ENCODE measurements at regions not wholly inside any gene's neighbourhood (a gene's known extent, or its start where the extent isn't known, plus 50 kb on each side); places are given as distances from the start of the nearest gene placed in this dataset.
A peak's percentile ranks its signal among the peaks of the same experiment; 100 is the strongest.
"Not testable (repeated sequence)": the region's sequence is repeated elsewhere in the genome, so short reads cannot be mapped to it uniquely, and the experiment has no call there.

- no peak for DNase-seq
Observed at GRCh38 chr9:2523591-2523990, 98.0 kb upstream of the VLDLR start.

GRCh38 chr9:2524601-2525000, 97.0 kb upstream of the VLDLR start:
- DNase-seq = no peak

- DNase-seq = no peak
Observed at GRCh38 chr9:2525147-2525546, 96.4 kb upstream of the VLDLR start.

GRCh38 chr9:2526071-2526828, 95.3 kb upstream of the VLDLR start:
- no peak for DNase-seq

GRCh38 chr9:2531481-2531880, 90.1 kb upstream of the VLDLR start:
- no peak for DNase-seq

- no peak for DNase-seq
Observed at GRCh38 chr9:2536511-2536910, 85.1 kb upstream of the VLDLR start.

- DNase-seq = no peak
Observed at GRCh38 chr9:2545881-2546490, 75.6 kb upstream of the VLDLR start.

GRCh38 chr9:2555899-2556600, 65.5 kb upstream of the VLDLR start:
- not testable (repeated sequence) for DNase-seq

- DNase-seq = no peak
Observed at GRCh38 chr9:2557693-2558092, 63.9 kb upstream of the VLDLR start.

GRCh38 chr9:2559192-2560152, 62.1 kb upstream of the VLDLR start:
- peak; percentile 87 for DNase-seq

GRCh38 chr9:2560180-2560579, 61.4 kb upstream of the VLDLR start:
- no peak for DNase-seq

GRCh38 chr9:2565676-2566340, 55.8 kb upstream of the VLDLR start:
- DNase-seq = no peak

- DNase-seq = no peak
Observed at GRCh38 chr9:2567922-2568321, 53.7 kb upstream of the VLDLR start.

- DNase-seq = no peak
Observed at GRCh38 chr9:2568689-2569088, 52.9 kb upstream of the VLDLR start.

GRCh38 chr9:2570615-2571479, 50.7 kb upstream of the VLDLR start:
- DNase-seq = no peak
